H1 (cell line): ENCODE measurements at regions not wholly inside any gene's neighbourhood (a gene's known extent, or its start where the extent isn't known, plus 50 kb on each side); places are given as distances from the start of the nearest gene placed in this dataset.

ENCODE experiments used
- POU5F1 ChIP-seq: IDR thresholded peaks from 2 replicates; pipeline ENCODE4 v1.6.1; 2011; ENCODE audit warnings: low read depth, mild to moderate bottlenecking, low read length, moderate library complexity
- TF ChIP-seq, protein P1 (sequence below): IDR thresholded peaks from 2 replicates; pipeline ENCODE4 v1.6.1; 2012; ENCODE audit warnings: inconsistent platforms
- TF ChIP-seq, protein P2 (sequence below), 3 experiments: IDR thresholded peaks; 1 replicate in 2 of 3; 2 replicates in 1 of 3; pipeline versions ENCODE4 v1.5.1 to v1.6.1; 2011; ENCODE audit warnings: low read length in 3 of 3, mild to moderate bottlenecking in 3 of 3, inconsistent platforms in 2 of 3, low read depth in 1 of 3, moderate library complexity in 1 of 3; ENCODE audit not compliant: insufficient read depth in 1 of 3; ENCODE audit errors: control extremely low read depth in 1 of 3

- TF ChIP-seq, protein P1, sequence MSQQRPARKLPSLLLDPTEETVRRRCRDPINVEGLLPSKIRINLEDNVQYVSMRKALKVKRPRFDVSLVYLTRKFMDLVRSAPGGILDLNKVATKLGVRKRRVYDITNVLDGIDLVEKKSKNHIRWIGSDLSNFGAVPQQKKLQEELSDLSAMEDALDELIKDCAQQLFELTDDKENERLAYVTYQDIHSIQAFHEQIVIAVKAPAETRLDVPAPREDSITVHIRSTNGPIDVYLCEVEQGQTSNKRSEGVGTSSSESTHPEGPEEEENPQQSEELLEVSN, result no peak
- TF ChIP-seq, protein P2, sequence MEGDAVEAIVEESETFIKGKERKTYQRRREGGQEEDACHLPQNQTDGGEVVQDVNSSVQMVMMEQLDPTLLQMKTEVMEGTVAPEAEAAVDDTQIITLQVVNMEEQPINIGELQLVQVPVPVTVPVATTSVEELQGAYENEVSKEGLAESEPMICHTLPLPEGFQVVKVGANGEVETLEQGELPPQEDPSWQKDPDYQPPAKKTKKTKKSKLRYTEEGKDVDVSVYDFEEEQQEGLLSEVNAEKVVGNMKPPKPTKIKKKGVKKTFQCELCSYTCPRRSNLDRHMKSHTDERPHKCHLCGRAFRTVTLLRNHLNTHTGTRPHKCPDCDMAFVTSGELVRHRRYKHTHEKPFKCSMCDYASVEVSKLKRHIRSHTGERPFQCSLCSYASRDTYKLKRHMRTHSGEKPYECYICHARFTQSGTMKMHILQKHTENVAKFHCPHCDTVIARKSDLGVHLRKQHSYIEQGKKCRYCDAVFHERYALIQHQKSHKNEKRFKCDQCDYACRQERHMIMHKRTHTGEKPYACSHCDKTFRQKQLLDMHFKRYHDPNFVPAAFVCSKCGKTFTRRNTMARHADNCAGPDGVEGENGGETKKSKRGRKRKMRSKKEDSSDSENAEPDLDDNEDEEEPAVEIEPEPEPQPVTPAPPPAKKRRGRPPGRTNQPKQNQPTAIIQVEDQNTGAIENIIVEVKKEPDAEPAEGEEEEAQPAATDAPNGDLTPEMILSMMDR (IDR thresholded peaks at IDR 0.05; ENCODE audit: control extremely low read depth in 1 of 3, insufficient read depth in 1 of 3, low read depth in 1 of 3, low read length in 3 of 3), result no peak
- no peak for TF ChIP-seq POU5F1
These were observed 105.8 kb upstream of the ANK3 start (continued) for GRCh38 chr10:60495338-60496055.
